H1 (cell line): ENCODE measurements at regions not wholly inside any gene's neighbourhood (a gene's known extent, or its start where the extent isn't known, plus 50 kb on each side); places are given as distances from the start of the nearest gene placed in this dataset.

Source experiments
- CTCF ChIA-PET: fragments of 300-600 bp; sonication (Branson Sonifier 250); formaldehyde crosslinking; loops from one replicate; lab custom pipeline; 2021; ENCODE audit not compliant: partially characterized antibody; lab: Charles Lee
- POLR2A ChIA-PET: fragments of 300-600 bp; sonication (Branson Sonifier 250); formaldehyde crosslinking; loops from one replicate; lab custom pipeline; 2021; ENCODE audit warnings: inconsistent platforms; ENCODE audit not compliant: partially characterized antibody; lab: Charles Lee
- DNase-seq, 2 experiments: peaks; one replicate each; pipeline versions ENCODE4 v3.0.0 to v3.0.0-alpha.2; 2010 to 2022; ENCODE audit warnings: low spot score in 2 of 2, low read depth in 1 of 2, mixed read lengths in 1 of 2
- FAIRE-seq: peaks from 2 replicates; lab custom pipeline; 2011; peaks lifted over from hg19 to GRCh38; lab: Jason Lieb, UNC
- H2AFZ ChIP-seq: 2 replicates; pipeline ENCODE4 v1.8.1; 2012; ENCODE audit warnings: low read length, inconsistent platforms
- H2AK5ac ChIP-seq: 2 replicates; pipeline ENCODE4 v1.6.1; 2013; ENCODE audit warnings: low read depth, low read length
- H2BK120ac ChIP-seq: replicated peaks from 2 replicates; pipeline ENCODE3; 2013; ENCODE audit warnings: low read depth, low read length, inconsistent platforms
- H2BK12ac ChIP-seq: 2 replicates; pipeline ENCODE4 v1.6.1; 2013; ENCODE audit warnings: low read depth, low read length
- H2BK15ac ChIP-seq: 2 replicates; pipeline ENCODE4 v1.6.1; 2013; ENCODE audit warnings: low read length
- H2BK20ac ChIP-seq: 2 replicates; pipeline ENCODE4 v1.6.1; 2013; ENCODE audit warnings: low read length
- H2BK5ac ChIP-seq: 2 replicates; pipeline ENCODE4 v1.6.1; 2013; ENCODE audit warnings: low read depth, low read length
- H3K14ac ChIP-seq: 2 replicates; pipeline ENCODE4 v1.6.1; 2013; ENCODE audit warnings: inconsistent platforms; ENCODE audit not compliant: insufficient read length
- H3K18ac ChIP-seq: 2 replicates; pipeline ENCODE4 v1.6.1; 2013; ENCODE audit warnings: low read length; ENCODE audit errors: extremely low read depth
- H3K23ac ChIP-seq: 2 replicates; pipeline ENCODE4 v1.6.1; 2013; ENCODE audit warnings: inconsistent platforms; ENCODE audit not compliant: insufficient read length
- H3K23me2 ChIP-seq: 2 replicates; pipeline ENCODE4 v1.6.1; 2013; ENCODE audit warnings: low read depth, low read length
- H3K27ac ChIP-seq: 2 replicates; pipeline ENCODE4 v1.6.1; 2011; ENCODE audit warnings: low read depth, low read length, inconsistent platforms
- H3K27me3 ChIP-seq, 4 experiments: replicated peaks in 1 of 4; 1 replicate in 1 of 4; 2 replicates in 3 of 4; pipeline versions ENCODE4 v1.6.1 to v1.8.1; 2011 to 2013; ENCODE audit warnings: low read length in 3 of 4, mild to moderate bottlenecking in 3 of 4, inconsistent platforms in 2 of 4, mixed read lengths in 2 of 4, moderate library complexity in 1 of 4; ENCODE audit not compliant: control insufficient read depth in 3 of 4, insufficient read depth in 3 of 4; ENCODE audit errors: extremely low read depth in 1 of 4
- H3K36me3 ChIP-seq, 4 experiments: 2 replicates each; pipeline versions ENCODE4 v1.6.1 to v1.8.1; 2011 to 2013; ENCODE audit warnings: mild to moderate bottlenecking in 4 of 4, low read length in 3 of 4, moderate library complexity in 2 of 4, control low read depth in 1 of 4, inconsistent platforms in 1 of 4; ENCODE audit not compliant: insufficient read depth in 4 of 4, control insufficient read depth in 2 of 4
- H3K4ac ChIP-seq: replicated peaks from 2 replicates; pipeline ENCODE3; 2013; ENCODE audit warnings: low read length, low read depth, mixed read lengths, inconsistent platforms; ENCODE audit not compliant: insufficient read length
- H3K4me1 ChIP-seq, 4 experiments: replicated peaks in 1 of 4; 1 replicate in 1 of 4; 2 replicates in 3 of 4; pipeline versions ENCODE4 v1.6.1 to v1.8.1; 2011 to 2013; ENCODE audit warnings: low read length in 3 of 4, inconsistent platforms in 2 of 4, mixed read lengths in 1 of 4; ENCODE audit not compliant: insufficient read depth in 4 of 4, control insufficient read depth in 3 of 4
- H3K4me2 ChIP-seq, 2 experiments: 2 replicates each; pipeline versions ENCODE4 v1.6.1 to v1.8.1; 2011 to 2013; ENCODE audit warnings: low read depth in 2 of 2, low read length in 2 of 2, control low read depth in 1 of 2, inconsistent platforms in 1 of 2, mild to moderate bottlenecking in 1 of 2; ENCODE audit not compliant: insufficient read depth in 1 of 2
- H3K4me3 ChIP-seq, 4 experiments: fragments of 200-600, 300-600 bp in 1 of 4; sonication (generic), shearing (Covaris generic), sonication (Bioruptor Twin) in 1 of 4; 2 replicates each; pipeline versions ENCODE4 v1.5.1 to v1.8.1; 2011 to 2016; ENCODE audit warnings: low read length in 4 of 4, low read depth in 3 of 4, control low read depth in 2 of 4, inconsistent platforms in 2 of 4, mild to moderate bottlenecking in 2 of 4, mixed read lengths in 1 of 4, moderate library complexity in 1 of 4; ENCODE audit not compliant: insufficient read depth in 2 of 4; ENCODE audit errors: extremely low read depth in 1 of 4
- H3K56ac ChIP-seq: replicated peaks from 2 replicates; pipeline ENCODE3; 2013; ENCODE audit warnings: low read depth, mild to moderate bottlenecking, mixed read lengths, low read length, inconsistent platforms; ENCODE audit not compliant: insufficient read length
- H3K79me1 ChIP-seq: 2 replicates; pipeline ENCODE4 v1.6.1; 2013; ENCODE audit warnings: low read depth, low read length, control low read depth
- H3K79me2 ChIP-seq, 2 experiments: 2 replicates each; pipeline versions ENCODE4 v1.6.1 to v1.8.1; 2012 to 2013; ENCODE audit warnings: low read length in 2 of 2, mild to moderate bottlenecking in 2 of 2, inconsistent platforms in 1 of 2; ENCODE audit not compliant: insufficient read depth in 2 of 2, control insufficient read depth in 1 of 2
- H3K9ac ChIP-seq, 4 experiments: replicated peaks in 1 of 4; 1 replicate in 1 of 4; 2 replicates in 3 of 4; pipeline versions ENCODE4 v1.6.1 to v1.8.1; 2011 to 2013; ENCODE audit warnings: low read depth in 3 of 4, low read length in 3 of 4, control low read depth in 2 of 4, mild to moderate bottlenecking in 2 of 4, moderate library complexity in 2 of 4, inconsistent platforms in 1 of 4; ENCODE audit errors: extremely low read depth in 1 of 4
- H3K9me3 ChIP-seq, 2 experiments: 2 replicates each; pipeline versions ENCODE4 v1.6.1 to v1.8.1; 2012 to 2013; ENCODE audit warnings: mild to moderate bottlenecking in 2 of 2, moderate library complexity in 2 of 2, control low read depth in 1 of 2, inconsistent platforms in 1 of 2, low read depth in 1 of 2, low read length in 1 of 2, mixed read lengths in 1 of 2; ENCODE audit not compliant: insufficient read depth in 2 of 2
- H4K20me1 ChIP-seq, 2 experiments: replicated peaks in 1 of 2; 2 replicates each; pipeline versions ENCODE3 to v1.8.1; 2011 to 2013; ENCODE audit warnings: inconsistent platforms in 2 of 2, low read length in 2 of 2, mild to moderate bottlenecking in 1 of 2; ENCODE audit not compliant: insufficient read depth in 2 of 2, control insufficient read depth in 1 of 2
- H4K5ac ChIP-seq: 2 replicates; pipeline ENCODE4 v1.6.1; 2013; ENCODE audit warnings: low read length, low read depth, mixed read lengths, inconsistent platforms; ENCODE audit not compliant: insufficient read length
- H4K8ac ChIP-seq: 2 replicates; pipeline ENCODE4 v1.8.0; 2013; ENCODE audit warnings: mild to moderate bottlenecking, moderate library complexity, low read length, inconsistent platforms; ENCODE audit not compliant: insufficient read depth; ENCODE audit errors: extremely low read depth
- H4K91ac ChIP-seq: replicated peaks from 2 replicates; pipeline ENCODE3; 2013; ENCODE audit warnings: low read length, mixed read lengths, inconsistent platforms; ENCODE audit not compliant: insufficient read length
- CBX5 ChIP-seq: fragments of 300-800, 300-1000 bp; sonication (generic); IDR thresholded peaks from 2 replicates; pipeline ENCODE4 v1.7.1; 2016; ENCODE audit warnings: antibody characterized with exemption, low read length, low read depth
- POLR2AphosphoS5 ChIP-seq: IDR thresholded peaks from 2 replicates; pipeline ENCODE4 v1.6.1; 2011; ENCODE audit warnings: low read depth, low read length
- SIN3A ChIP-seq, 2 experiments: IDR thresholded peaks in 1 of 2; conservative IDR thresholded peaks in 1 of 2; 2 replicates each; pipeline ENCODE4 v1.6.1; 2011 to 2012; ENCODE audit warnings: low read length in 2 of 2, improper control_type of control experiment in 1 of 2, low read depth in 1 of 2, mild to moderate bottlenecking in 1 of 2
- SRF ChIP-seq: IDR thresholded peaks from 2 replicates; pipeline ENCODE4 v1.6.1; 2011; ENCODE audit warnings: mild to moderate bottlenecking, low read depth, low read length, moderate library complexity
- SUZ12 ChIP-seq: fragments of 200-600 bp; sonication (generic); IDR thresholded peaks from 2 replicates; pipeline ENCODE4 v1.6.1; 2012; ENCODE audit warnings: mild to moderate bottlenecking, inconsistent platforms, low read length, moderate library complexity, mixed read lengths
- TAF7 ChIP-seq: optimal IDR thresholded peaks from 2 replicates; pipeline ENCODE3; 2011; ENCODE audit warnings: low read depth, mild to moderate bottlenecking, inconsistent platforms, low read length, moderate library complexity, borderline replicate concordance
- WGBS, 2 experiments: shearing (Covaris generic) in 1 of 2; methylation state at CpG; one replicate each; pipeline versions ENCODE4 v1.1.6 to v1.1.7; 2013 to 2015; ENCODE audit warnings: low lambda C conversion rate in 2 of 2, mixed read lengths in 2 of 2, inconsistent platforms in 1 of 2, low coverage in 1 of 2, missing lambda C conversion rate in 1 of 2; ENCODE audit not compliant: insufficient replicate concordance in 2 of 2, insufficient coverage in 1 of 2, insufficient read length in 1 of 2; ENCODE audit errors: extremely low coverage in 1 of 2, missing lambda C conversion rate in 1 of 2; 5-methylcytosine and 5-hydroxymethylcytosine counted together

GRCh38 chr2:118670276-118670675 is 177.2 kb downstream of the EN1 start:
- H3K23ac ChIP-seq = no peak overlapping the region
- no peak overlapping the region for H3K4me3 ChIP-seq
- no peaks in the 10 kb centered on the region; a peak in 2 of 7 replicates for H3K27me3 ChIP-seq
- H3K18ac ChIP-seq = no peak overlapping the region
- H3K4me2 ChIP-seq = no peak overlapping the region
- H2BK20ac ChIP-seq = no peak overlapping the region
- no peak overlapping the region for H3K4ac ChIP-seq
- no peaks in the 10 kb centered on the region for H3K79me2 ChIP-seq
- no peaks in the 10 kb centered on the region for H3K36me3 ChIP-seq
- H2BK5ac ChIP-seq = no peak overlapping the region
- no peak overlapping the region for H2AFZ ChIP-seq
- TF ChIP-seq CBX5 (no peak), TAF7 (no peak), POLR2AphosphoS5 (no peak), SUZ12 (no peak), SIN3A (conservative IDR thresholded peaks at IDR 0.05 in 1 of 2, IDR thresholded peaks at IDR 0.05 in 1 of 2; ENCODE audit: low read depth in 1 of 2, low read length in 2 of 2) (no peak), SRF (no peak)
- ChIA-PET POLR2A (no interaction called here), CTCF (interaction anchor here (0.8 to 1.1 kb wide), 3 partner anchors 25 to 131 kb away, joined by 3 read pairs; no protein-coding TSS in a partner anchor)
- no peak for DNase-seq
- no peaks in the 10 kb centered on the region for H4K20me1 ChIP-seq
- no peak overlapping the region for H4K8ac ChIP-seq
- H3K9ac ChIP-seq = no peak overlapping the region
- no peaks in the 10 kb centered on the region for H3K9me3 ChIP-seq
- 94% methylated on average over 2 of the region's 2 CpGs; no CpG with 5 or more reads in 1 of the 2 experiments for WGBS, 2 experiments
- no peaks in the 10 kb centered on the region for H3K4me1 ChIP-seq
- no peak overlapping the region for H3K56ac ChIP-seq
- H4K5ac ChIP-seq = no peak overlapping the region
- H2BK15ac ChIP-seq = no peak overlapping the region
- no peak for FAIRE-seq
- H3K27ac ChIP-seq = no peak overlapping the region
- no peak overlapping the region for H4K91ac ChIP-seq
- H3K79me1 ChIP-seq = no peaks in the 10 kb centered on the region
- no peak overlapping the region for H2AK5ac ChIP-seq
- H2BK12ac ChIP-seq = no peak overlapping the region
- H3K23me2 ChIP-seq = no peaks in the 10 kb centered on the region
- H2BK120ac ChIP-seq = no peak overlapping the region
- no peak overlapping the region for H3K14ac ChIP-seq
